ENCODE measurements at regions not wholly inside any gene's neighbourhood (a gene's known extent, or its start where the extent isn't known, plus 50 kb on each side); places are given as distances from the start of the nearest gene placed in this dataset.

- intact Hi-C loops (cut with DNase I), result no loop called here
- Histone ChIP-seq H3K36me3 (no peaks in the 10 kb centered on the region), H3K9me3 (no peaks in the 10 kb centered on the region), H3K4me1 (no peaks in the 10 kb centered on the region), H3K27ac (no peak overlapping the region), H3K4me3 (no peak overlapping the region), H3K27me3 (no peaks in the 10 kb centered on the region)
- no peak for TF ChIP-seq POLR2A (IDR thresholded peaks at IDR 0.05)
- no peak for TF ChIP-seq CTCF (IDR thresholded peaks at IDR 0.05)
- ATAC-seq (no peak), DNase-seq (no peak)
- 59% methylated on average over 3 of the region's 3 CpGs for WGBS (ENCODE audit: insufficient coverage, low coverage, low lambda C conversion rate, missing lambda C conversion rate)
These were observed 68.0 kb upstream of the NAALADL2 start for GRCh38 chr3:174791161-174791560.

GRCh38 chr3:174792864-174793263 is 66.3 kb upstream of the NAALADL2 start:
- intact Hi-C loops (cut with DNase I), result no loop called here
- no peak overlapping the region for H3K27ac ChIP-seq
- WGBS (ENCODE audit: insufficient coverage, low coverage, low lambda C conversion rate, missing lambda C conversion rate), result 68% methylated on average over 1 of the region's 1 CpG
- TF ChIP-seq CTCF (IDR thresholded peaks at IDR 0.05) (no peak), POLR2A (IDR thresholded peaks at IDR 0.05) (no peak)
- no peaks in the 10 kb centered on the region for H3K27me3 ChIP-seq
- no peaks in the 10 kb centered on the region for H3K4me1 ChIP-seq
- no peak for DNase-seq
- H3K9me3 ChIP-seq, result no peaks in the 10 kb centered on the region
- ATAC-seq, result no peak
- no peak overlapping the region for H3K4me3 ChIP-seq
- H3K36me3 ChIP-seq, result no peaks in the 10 kb centered on the region

Small RNA genes lying in the stretch of these regions (small RNA-seq; reads per million reads assigned to genes)
- 0 reads per million in 2 experiments for gene RN7SKP40

All from right lobe of liver (tissue), 6 donors.